Tibial nerve (tissue), 4 donors: ENCODE measurements at regions not wholly inside any gene's neighbourhood (a gene's known extent, or its start where the extent isn't known, plus 50 kb on each side); places are given as distances from the start of the nearest gene placed in this dataset.

ENCODE experiments used
- EP300 ChIP-seq, 2 donors: sonication (generic); formaldehyde crosslinking; IDR thresholded peaks; one replicate each; pipeline ENCODE4 v1.6.1; 2017; ENCODE audit warnings: antibody characterized with exemption in 2 of 2, mild to moderate bottlenecking in 1 of 2
- POLR2A ChIP-seq, 2 donors: fragments of 450-650 bp; IDR thresholded peaks; one replicate each; pipeline ENCODE4 v1.6.1; 2017; ENCODE audit warnings: antibody characterized with exemption in 2 of 2, mild to moderate bottlenecking in 2 of 2, moderate library complexity in 2 of 2
- TF ChIP-seq, protein P1 (sequence below), 5 experiments: fragments of 200-600 bp in 3 of 5; fragments of 450-650 bp in 2 of 5; sonication (generic) in 3 of 5; IDR thresholded peaks; one replicate each; pipeline ENCODE4 v1.5.1; 2016 to 2019; ENCODE audit warnings: antibody characterized with exemption in 5 of 5, mild to moderate bottlenecking in 3 of 5, moderate library complexity in 2 of 5

DNA sequence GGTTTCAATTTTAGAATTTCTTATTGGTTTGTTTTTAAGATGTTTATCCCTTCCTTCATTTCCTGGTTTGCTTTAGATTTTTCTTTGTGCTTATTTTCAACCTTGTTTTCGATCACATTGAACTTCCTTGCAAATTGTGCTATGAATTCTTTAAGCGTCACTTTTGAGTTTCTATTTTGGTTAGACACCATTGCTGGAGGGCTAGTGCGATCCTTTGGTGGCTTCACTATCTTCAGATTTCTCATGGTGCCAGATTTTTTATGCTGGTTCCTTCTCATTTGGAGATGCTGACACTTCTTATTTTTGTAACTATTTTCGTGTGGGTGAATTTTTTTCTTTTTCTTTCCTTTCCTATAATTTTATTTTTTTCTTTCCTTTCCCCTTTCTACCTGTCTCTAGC is 227.2 kb upstream of the HDX start:
- TF ChIP-seq, protein P1, sequence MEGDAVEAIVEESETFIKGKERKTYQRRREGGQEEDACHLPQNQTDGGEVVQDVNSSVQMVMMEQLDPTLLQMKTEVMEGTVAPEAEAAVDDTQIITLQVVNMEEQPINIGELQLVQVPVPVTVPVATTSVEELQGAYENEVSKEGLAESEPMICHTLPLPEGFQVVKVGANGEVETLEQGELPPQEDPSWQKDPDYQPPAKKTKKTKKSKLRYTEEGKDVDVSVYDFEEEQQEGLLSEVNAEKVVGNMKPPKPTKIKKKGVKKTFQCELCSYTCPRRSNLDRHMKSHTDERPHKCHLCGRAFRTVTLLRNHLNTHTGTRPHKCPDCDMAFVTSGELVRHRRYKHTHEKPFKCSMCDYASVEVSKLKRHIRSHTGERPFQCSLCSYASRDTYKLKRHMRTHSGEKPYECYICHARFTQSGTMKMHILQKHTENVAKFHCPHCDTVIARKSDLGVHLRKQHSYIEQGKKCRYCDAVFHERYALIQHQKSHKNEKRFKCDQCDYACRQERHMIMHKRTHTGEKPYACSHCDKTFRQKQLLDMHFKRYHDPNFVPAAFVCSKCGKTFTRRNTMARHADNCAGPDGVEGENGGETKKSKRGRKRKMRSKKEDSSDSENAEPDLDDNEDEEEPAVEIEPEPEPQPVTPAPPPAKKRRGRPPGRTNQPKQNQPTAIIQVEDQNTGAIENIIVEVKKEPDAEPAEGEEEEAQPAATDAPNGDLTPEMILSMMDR (IDR thresholded peaks at IDR 0.05): no peak
- TF ChIP-seq POLR2A (IDR thresholded peaks at IDR 0.05) (no peak), EP300 (IDR thresholded peaks at IDR 0.05) (no peak)
